ENCODE measurements at regions not wholly inside any gene's neighbourhood (a gene's known extent, or its start where the extent isn't known, plus 50 kb on each side); places are given as distances from the start of the nearest gene placed in this dataset.

DNA sequence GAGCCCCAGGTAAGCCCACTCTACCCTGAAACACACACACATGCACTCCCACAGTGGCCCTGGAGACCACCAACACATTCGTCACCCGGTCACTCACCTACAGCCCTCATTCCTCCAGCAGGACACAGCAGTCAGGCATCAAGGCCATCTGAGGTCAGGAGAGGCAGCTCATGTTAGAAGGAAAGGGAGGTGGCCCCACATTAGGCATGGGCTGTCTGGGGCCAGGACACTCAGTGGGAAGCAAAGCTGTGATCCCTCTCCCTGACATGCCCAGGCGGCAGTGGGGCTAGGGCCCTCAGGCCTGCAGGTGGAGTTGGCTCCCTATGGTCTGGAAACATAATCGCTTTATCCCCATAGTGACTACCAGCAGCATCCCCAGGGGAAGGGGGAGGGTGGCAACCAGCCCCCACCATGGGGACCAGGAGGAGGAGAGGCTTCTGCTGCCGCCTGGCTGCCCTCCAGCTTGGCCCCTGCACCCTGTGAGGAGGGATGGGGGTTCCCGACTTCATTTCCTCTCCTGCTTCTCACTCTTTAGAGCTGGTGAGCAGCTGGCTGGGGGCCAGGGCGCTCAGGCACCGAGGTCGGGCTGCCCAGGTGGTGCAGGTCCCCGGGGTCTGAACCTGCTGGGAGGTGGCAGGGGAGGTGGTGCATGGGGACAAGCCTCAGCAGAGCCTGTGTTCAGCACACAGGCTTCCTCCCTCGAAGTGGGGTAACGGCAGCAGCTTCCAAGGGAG is 76.6 kb upstream of the CST7 start:
- ChIA-PET POLR2A (no interaction called here), CTCF (no interaction called here)
- Histone ChIP-seq H3K4me2 (no peak overlapping the region), H3K9me3 (no peaks in the 10 kb centered on the region), H3K4me3 (no peak overlapping the region), H3K4me1 (no peaks in the 10 kb centered on the region), H3K27ac (no peak overlapping the region)
- ATAC-seq = no peak
- no peak for FAIRE-seq
- TF ChIP-seq RARB (CRISPR knock-in tag; IDR thresholded peaks at IDR 0.05) = no peak
- TF ChIP-seq, protein P1, sequence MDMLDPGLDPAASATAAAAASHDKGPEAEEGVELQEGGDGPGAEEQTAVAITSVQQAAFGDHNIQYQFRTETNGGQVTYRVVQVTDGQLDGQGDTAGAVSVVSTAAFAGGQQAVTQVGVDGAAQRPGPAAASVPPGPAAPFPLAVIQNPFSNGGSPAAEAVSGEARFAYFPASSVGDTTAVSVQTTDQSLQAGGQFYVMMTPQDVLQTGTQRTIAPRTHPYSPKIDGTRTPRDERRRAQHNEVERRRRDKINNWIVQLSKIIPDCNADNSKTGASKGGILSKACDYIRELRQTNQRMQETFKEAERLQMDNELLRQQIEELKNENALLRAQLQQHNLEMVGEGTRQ (IDR thresholded peaks at IDR 0.05) = no peak
- no peak for TF ChIP-seq RAD21 (conservative IDR thresholded peaks at IDR 0.05 in 1 of 2, IDR thresholded peaks at IDR 0.05 in 1 of 2)
- TF ChIP-seq SREBF2 (IDR thresholded peaks at IDR 0.05) = no peak
- TF ChIP-seq, protein P2, sequence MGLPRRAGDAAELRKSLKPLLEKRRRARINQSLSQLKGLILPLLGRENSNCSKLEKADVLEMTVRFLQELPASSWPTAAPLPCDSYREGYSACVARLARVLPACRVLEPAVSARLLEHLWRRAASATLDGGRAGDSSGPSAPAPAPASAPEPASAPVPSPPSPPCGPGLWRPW (IDR thresholded peaks at IDR 0.05) = no peak
- 46% methylated on average over 9 of the region's 12 CpGs for WGBS (ENCODE audit: missing lambda C conversion rate)
- DNase-seq (ENCODE audit: low read depth in 1 of 2, low spot score in 1 of 2) = no peak

DNA sequence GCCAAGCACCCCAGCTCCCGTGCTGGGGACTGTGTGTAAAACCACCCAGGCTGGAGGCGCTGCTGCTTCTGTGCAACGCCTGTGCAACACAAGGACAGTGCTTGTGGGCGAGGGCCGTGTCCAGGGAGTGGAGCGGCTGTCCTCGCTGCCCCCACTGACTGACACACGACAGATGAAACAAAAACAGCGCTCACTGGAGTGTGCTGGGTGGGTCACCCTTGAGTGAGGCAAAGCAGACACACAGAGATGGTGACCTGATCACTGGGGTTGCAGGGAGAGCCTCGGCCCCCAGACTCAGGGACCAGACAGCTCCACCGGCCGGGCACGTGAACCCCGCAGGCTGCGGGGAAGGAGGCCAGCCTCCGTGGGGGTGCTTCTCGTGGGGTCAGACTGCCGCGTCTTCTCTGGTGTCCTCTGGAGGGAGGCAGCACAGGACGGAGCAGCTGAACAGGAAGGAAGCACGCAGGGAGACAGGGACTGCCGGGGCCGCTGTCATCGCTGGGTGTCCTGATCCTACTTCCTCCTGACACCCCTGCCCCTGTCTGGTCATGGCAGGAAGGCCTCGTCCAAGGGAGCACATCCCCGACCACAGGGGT is 75.9 kb upstream of the CST7 start:
- DNase-seq (ENCODE audit: low read depth in 1 of 2, low spot score in 1 of 2) (no peak), ATAC-seq (no peak), FAIRE-seq (no peak)
- TF ChIP-seq, protein P3, sequence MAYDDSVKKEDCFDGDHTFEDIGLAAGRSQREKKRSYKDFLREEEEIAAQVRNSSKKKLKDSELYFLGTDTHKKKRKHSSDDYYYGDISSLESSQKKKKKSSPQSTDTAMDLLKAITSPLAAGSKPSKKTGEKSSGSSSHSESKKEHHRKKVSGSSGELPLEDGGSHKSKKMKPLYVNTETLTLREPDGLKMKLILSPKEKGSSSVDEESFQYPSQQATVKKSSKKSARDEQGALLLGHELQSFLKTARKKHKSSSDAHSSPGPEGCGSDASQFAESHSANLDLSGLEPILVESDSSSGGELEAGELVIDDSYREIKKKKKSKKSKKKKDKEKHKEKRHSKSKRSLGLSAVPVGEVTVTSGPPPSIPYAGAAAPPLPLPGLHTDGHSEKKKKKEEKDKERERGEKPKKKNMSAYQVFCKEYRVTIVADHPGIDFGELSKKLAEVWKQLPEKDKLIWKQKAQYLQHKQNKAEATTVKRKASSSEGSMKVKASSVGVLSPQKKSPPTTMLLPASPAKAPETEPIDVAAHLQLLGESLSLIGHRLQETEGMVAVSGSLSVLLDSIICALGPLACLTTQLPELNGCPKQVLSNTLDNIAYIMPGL (CRISPR knock-in tag; IDR thresholded peaks at IDR 0.05; ENCODE audit: borderline replicate concordance) = no peak
- TF ChIP-seq NPAS2 (CRISPR knock-in tag; IDR thresholded peaks at IDR 0.05; ENCODE audit: borderline replicate concordance) = no peak
- TF ChIP-seq POLR2AphosphoS2 (conservative IDR thresholded peaks at IDR 0.05; ENCODE audit: low read length) = no peak
- no peak for TF ChIP-seq EHMT2 (IDR thresholded peaks at IDR 0.05; ENCODE audit: low read depth)
- no peak for TF ChIP-seq RCOR1 (IDR thresholded peaks at IDR 0.05; ENCODE audit: low read depth, low read length)
- WGBS (ENCODE audit: missing lambda C conversion rate) = 58% methylated on average over 24 of the region's 26 CpGs
- Histone ChIP-seq H3K27ac (no peak overlapping the region), H3K4me2 (no peak overlapping the region), H3K9me3 (no peaks in the 10 kb centered on the region), H3K4me1 (no peaks in the 10 kb centered on the region), H3K4me3 (no peak overlapping the region)
- ChIA-PET POLR2A (no interaction called here), CTCF (interaction anchor here (0.7 kb wide), 1 partner anchor 79 kb away, joined by 3 read pairs; no protein-coding TSS in a partner anchor)

DNA sequence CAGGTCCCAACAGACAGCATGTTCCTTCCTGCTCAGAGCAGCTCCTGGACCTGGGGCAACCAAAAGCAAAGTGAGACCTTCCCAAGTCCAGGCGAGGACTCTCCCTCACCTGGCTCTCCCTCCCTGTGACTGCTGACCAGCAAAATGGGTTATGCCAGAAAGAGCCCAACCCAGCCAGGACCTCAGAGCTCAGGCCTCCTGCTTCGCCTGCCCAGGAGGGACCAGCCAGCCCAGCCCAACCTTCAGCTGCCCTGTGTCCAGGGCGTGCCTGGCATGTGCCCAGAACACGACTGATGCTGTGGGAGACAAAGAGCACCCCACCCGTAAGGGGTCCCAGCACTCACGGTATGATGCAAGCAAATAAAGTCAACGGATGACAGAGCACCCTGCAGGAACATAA is 74.0 kb upstream of the CST7 start:
- CTCF ChIA-PET = no interaction called here

DNA sequence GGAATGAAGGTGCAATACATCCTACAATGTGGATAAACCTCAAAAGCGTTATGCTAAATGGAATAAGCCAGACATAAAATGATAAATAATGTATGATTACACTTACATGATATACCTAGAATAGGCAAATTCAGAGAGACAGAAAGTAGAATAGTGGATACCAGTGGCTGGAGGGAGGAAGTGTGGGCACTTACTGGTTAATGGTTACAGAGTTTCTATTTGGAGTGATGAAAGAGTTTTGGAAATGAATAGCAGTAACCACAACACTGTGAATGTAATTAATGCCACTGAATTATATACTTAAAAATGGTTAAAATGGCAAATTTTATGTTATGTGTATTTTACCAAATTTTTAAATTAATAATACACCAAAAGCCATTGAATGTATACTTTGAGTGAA is 71.4 kb upstream of the CST7 start:
- no peaks in the 10 kb centered on the region for H3K4me1 ChIP-seq
- H3K27ac ChIP-seq = no peak overlapping the region
- H3K4me2 ChIP-seq = no peak overlapping the region
- no peaks in the 10 kb centered on the region for H3K9me3 ChIP-seq
- ATAC-seq (no peak), DNase-seq (ENCODE audit: low read depth in 1 of 2, low spot score in 1 of 2) (no peak), FAIRE-seq (no peak)
- ChIA-PET CTCF (no interaction called here), POLR2A (no interaction called here)
- no peak for TF ChIP-seq ESRRA (IDR thresholded peaks at IDR 0.05; ENCODE audit: borderline replicate concordance, low read length)
- no peak overlapping the region for H3K4me3 ChIP-seq
- WGBS (ENCODE audit: missing lambda C conversion rate) = 78% methylated on average over 1 of the region's 1 CpG

More for the DNA sequence above, 74.0 kb upstream of the CST7 start:
- H3K4me3 ChIP-seq = no peak overlapping the region
- H3K4me2 ChIP-seq = no peak overlapping the region
- FAIRE-seq (no peak), DNase-seq (ENCODE audit: low read depth in 1 of 2, low spot score in 1 of 2) (no peak), ATAC-seq (no peak; a peak in 1 of 6 replicates)
- H3K27ac ChIP-seq = no peak overlapping the region
- H3K9me3 ChIP-seq = no peaks in the 10 kb centered on the region
- TF ChIP-seq TFCP2L1 (CRISPR knock-in tag; IDR thresholded peaks at IDR 0.05) (no peak), JUNB (IDR thresholded peaks at IDR 0.05) (no peak), ESRRA (IDR thresholded peaks at IDR 0.05; ENCODE audit: borderline replicate concordance, low read length) (no peak), RCOR1 (IDR thresholded peaks at IDR 0.05; ENCODE audit: low read depth, low read length) (no peak), KDM1A (IDR thresholded peaks at IDR 0.05; ENCODE audit: low read depth) (no peak), KDM5A (IDR thresholded peaks at IDR 0.05) (no peak)
- H3K4me1 ChIP-seq = no peaks in the 10 kb centered on the region
- 34% methylated on average over 7 of the region's 7 CpGs for WGBS (ENCODE audit: missing lambda C conversion rate)
- POLR2A ChIA-PET = no interaction called here

All from A549 (cell line).